DMS 273 treated with DMSO at 0.1 percent for 48 hours (cell line): ENCODE measurements at regions not wholly inside any gene's neighbourhood (a gene's known extent, or its start where the extent isn't known, plus 50 kb on each side); places are given as distances from the start of the nearest gene placed in this dataset.
A peak's percentile ranks its signal among the peaks of the same experiment; 100 is the strongest.
"Not testable (repeated sequence)": the region's sequence is repeated elsewhere in the genome, so short reads cannot be mapped to it uniquely, and the experiment has no call there.

ENCODE experiments used
- DNase-seq: peaks from one replicate; lab custom pipeline; 2025; lab: John Stamatoyannopoulos, UW

GRCh38 chr1:187517546-187517945 lies 688.8 kb downstream of the PLA2G4A start:
- DNase-seq = peak; percentile 72

- no peak for DNase-seq
Measured at GRCh38 chr1:187527346-187527745, 698.6 kb downstream of the PLA2G4A start.

GRCh38 chr1:187537936-187538335 lies 709.2 kb downstream of the PLA2G4A start:
- no peak for DNase-seq

DNA sequence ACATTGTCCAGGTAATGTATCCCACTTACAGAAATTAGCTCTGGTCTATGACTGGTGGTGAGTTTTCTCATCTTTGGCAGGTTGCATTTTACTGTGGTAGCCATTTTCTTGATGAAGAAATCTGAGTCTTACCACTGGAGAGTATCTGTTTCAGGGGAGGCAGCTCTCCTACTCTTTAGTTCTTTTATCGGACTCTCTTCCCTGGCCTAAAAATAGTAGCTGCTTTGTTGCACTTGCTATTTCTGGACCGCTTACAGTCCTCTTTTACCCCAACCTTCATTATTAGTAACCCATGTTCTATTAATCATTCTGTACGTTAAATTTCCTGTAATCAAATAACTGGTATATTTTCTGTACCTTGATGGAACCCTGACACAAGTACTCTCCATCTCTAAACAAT lies 720.8 kb downstream of the PLA2G4A start:
- no peak for DNase-seq

GRCh38 chr1:187551061-187551460 lies 722.3 kb downstream of the PLA2G4A start:
- no peak for DNase-seq

GRCh38 chr1:187563191-187563590 lies 734.4 kb downstream of the PLA2G4A start:
- DNase-seq = no peak

GRCh38 chr1:187566354-187566753 lies 737.6 kb downstream of the PLA2G4A start:
- DNase-seq = no peak

DNA sequence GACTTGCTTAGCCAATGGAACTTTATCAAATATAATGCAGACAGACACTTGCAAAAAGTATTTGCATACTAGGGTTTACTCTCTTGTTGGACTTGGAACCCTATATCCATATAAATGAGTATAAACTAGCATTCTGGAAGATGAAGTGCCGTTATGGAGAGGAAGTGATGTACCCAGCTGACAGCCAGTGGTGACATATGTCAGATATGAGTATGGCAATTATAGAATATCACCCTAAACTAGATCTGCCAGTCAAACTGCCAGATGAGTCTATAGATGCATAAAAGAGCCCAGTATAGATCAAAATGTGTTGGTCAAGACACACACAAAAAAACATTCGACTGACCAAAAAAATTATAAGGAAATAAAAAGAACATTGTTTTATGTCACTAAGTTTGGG lies 739.3 kb downstream of the PLA2G4A start:
- no peak for DNase-seq

DNA sequence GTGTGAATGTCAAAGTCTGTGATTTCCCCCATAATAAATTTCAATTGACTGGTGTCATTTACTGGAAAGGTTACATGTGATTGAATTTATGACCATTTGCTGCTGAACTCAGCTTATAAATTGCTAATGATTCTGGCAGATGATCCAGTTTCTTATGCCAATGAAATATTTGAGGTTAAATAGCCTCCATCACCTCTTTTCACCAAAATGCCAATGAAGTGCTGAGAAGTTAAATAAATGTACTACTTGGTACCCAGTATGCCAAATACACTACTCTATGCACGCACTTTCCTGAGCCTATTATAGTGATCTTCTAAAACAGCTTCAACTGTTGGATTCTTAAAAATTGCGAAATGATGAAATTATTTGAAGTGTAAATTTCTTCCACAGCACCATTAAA lies 741.4 kb downstream of the PLA2G4A start:
- DNase-seq = no peak

DNA sequence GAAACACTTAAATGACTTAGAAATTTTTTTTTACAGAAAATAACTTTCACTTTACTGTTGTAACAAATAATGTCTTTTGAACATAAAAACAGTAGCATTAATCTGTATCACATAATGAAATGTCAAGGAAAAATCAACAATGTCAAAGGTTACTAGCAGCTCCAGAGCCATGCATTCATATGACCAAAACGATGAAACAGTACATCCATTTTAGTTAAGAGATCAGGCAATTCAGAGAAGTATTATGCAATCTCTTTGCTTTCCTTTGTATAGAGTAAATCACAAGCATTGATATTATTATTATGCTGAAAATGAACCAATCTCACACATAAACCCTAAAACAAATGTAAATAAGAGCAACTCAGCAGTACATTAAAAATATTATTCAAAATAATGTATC lies 748.9 kb downstream of the PLA2G4A start:
- no peak for DNase-seq

DNA sequence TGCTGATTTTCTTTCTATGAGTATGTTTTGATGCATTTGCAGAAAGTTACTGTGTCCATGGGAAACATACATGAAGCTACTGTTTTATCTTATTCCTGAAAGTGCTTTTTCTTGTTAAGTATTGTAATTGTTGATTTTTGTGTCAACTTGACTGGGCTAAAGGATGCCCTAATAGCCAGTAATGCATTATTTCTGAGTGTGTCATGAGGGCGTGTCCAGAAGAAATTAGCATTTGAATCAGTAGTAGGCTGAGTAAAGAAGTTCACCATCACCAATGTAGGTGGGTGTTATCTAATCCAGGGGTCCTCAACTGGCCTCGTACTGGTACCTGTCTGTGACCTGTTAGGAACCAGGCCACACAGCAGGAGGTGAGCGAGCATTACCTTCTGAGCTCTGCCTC lies 760.2 kb downstream of the PLA2G4A start:
- DNase-seq = no peak

GRCh38 chr1:187605736-187606135 lies 777.0 kb downstream of the PLA2G4A start:
- DNase-seq = no peak

GRCh38 chr1:187615853-187616735 lies 787.3 kb downstream of the PLA2G4A start:
- not testable (repeated sequence) for DNase-seq

DNA sequence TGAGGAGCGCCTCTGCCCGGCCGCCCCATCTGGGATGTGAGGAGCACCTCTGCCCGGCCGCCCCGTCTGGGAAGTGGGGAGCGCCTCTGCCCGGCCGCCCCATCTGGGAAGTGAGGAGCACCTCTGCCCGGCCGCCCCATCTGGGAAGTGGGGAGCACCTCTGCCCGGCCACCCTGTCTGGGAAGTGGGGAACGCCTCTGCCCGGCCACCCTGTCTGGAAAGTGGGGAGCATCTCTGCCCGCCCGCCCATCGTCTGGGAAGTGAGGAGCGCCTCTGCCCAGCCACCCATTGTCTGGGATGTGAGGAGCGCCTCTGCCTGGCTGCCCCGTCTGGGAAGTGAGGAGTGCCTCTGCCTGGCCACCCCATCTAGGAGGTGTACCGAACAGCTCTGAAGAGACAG lies 788.1 kb downstream of the PLA2G4A start:
- not testable (repeated sequence) for DNase-seq

GRCh38 chr1:187617776-187618175 lies 789.0 kb downstream of the PLA2G4A start:
- peak; percentile 88 for DNase-seq

GRCh38 chr1:187619175-187619574 lies 790.4 kb downstream of the PLA2G4A start:
- no peak for DNase-seq

DNA sequence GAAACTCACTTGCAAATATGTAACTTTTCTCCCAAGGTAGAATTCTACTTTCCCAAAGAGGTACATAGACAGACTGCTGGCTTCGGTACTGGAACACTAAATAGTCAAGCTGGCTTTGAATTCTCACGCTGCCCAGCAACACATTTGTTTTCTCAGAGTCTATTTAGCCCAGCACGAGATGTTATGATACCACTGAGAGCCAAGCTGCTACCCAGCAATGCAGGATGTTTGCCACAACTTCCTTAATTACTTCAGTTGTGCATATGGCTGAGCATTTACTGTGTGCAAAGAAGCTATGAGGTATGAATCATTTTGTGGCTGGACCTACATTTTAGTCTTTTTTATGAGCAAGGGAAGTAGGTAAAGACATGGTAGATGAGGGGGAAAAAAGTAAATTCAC lies 793.2 kb downstream of the PLA2G4A start:
- peak; percentile 97 for DNase-seq

- no peak for DNase-seq
Measured at GRCh38 chr1:187622545-187622944, 793.8 kb downstream of the PLA2G4A start.

GRCh38 chr1:187624812-187625545 lies 796.2 kb downstream of the PLA2G4A start:
- DNase-seq = no peak

DNA sequence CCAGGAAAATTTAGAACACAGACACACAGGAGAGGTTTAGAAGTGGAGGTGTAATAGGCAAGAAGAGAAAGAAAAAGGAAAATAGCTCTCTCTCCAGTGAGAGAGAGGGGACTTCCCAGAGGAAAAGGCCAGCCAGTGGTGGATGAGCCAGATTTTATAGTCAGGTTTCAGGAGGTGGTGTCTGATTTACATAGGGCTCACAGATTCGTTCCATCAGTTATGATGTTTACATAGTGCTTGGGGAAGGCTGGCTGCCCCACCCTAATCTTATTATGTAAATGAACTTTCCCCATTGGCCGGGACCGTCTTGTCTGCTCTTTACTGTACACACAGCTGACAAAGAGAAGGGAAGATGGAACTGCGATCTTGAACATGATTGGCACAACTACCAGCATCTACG lies 797.3 kb downstream of the PLA2G4A start:
- peak; percentile 46 for DNase-seq

DNA sequence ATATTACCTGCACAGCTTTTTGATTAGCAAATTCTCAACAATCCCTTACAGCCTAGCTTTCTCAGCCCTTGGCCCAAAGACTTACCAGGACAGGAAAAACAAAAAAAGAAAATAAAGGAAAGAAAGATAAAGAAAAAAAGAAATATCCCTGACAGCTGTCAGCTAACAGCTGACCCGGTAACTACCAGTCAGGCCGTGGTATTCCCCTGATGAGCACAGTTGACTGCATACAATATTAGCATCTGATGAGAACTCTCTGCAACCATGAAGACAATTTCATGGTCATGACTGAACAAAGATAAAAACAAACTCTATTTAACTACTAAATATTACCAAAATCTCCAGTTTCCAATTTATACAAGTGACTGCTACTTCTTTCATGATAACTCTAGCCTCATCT lies 798.8 kb downstream of the PLA2G4A start:
- no peak for DNase-seq

GRCh38 chr1:187629075-187629474 lies 800.3 kb downstream of the PLA2G4A start:
- no peak for DNase-seq

- no peak for DNase-seq
Measured at GRCh38 chr1:187630653-187631380, 802.1 kb downstream of the PLA2G4A start.
